Osteoblast (primary cell): ENCODE measurements at regions not wholly inside any gene's neighbourhood (a gene's known extent, or its start where the extent isn't known, plus 50 kb on each side); places are given as distances from the start of the nearest gene placed in this dataset.

Source experiments
- DNase-seq: peaks from one replicate; pipeline ENCODE4 v3.0.0; 2011; ENCODE audit warnings: low spot score, mixed read lengths; ENCODE audit not compliant: insufficient read length; ENCODE audit errors: missing footprints
- H2AFZ ChIP-seq: 2 replicates; pipeline ENCODE4 v1.6.0; 2011; ENCODE audit warnings: mild to moderate bottlenecking, low read length
- H3K27ac ChIP-seq: 2 replicates; pipeline ENCODE4 v1.5.1; 2011; ENCODE audit warnings: mild to moderate bottlenecking, low read depth, low read length, moderate library complexity
- H3K27me3 ChIP-seq: 2 replicates; pipeline ENCODE4 v1.6.0; 2012; ENCODE audit warnings: mild to moderate bottlenecking, control low read depth, inconsistent platforms, low read length, moderate library complexity; ENCODE audit not compliant: insufficient read depth
- H3K36me3 ChIP-seq: 2 replicates; pipeline ENCODE4 v1.5.1; 2011; ENCODE audit warnings: mild to moderate bottlenecking, low read length, control low read depth, moderate library complexity; ENCODE audit not compliant: insufficient read depth
- H3K4me1 ChIP-seq: 2 replicates; pipeline ENCODE4 v1.5.1; 2011; ENCODE audit warnings: mild to moderate bottlenecking, low read length, control low read depth, moderate library complexity; ENCODE audit not compliant: insufficient read depth
- H3K4me2 ChIP-seq: 2 replicates; pipeline ENCODE4 v1.6.0; 2011; ENCODE audit warnings: mild to moderate bottlenecking, low read length; ENCODE audit not compliant: insufficient read depth
- H3K4me3 ChIP-seq: fragments of 200-600 bp; sonication (generic); 3 replicates; pipeline ENCODE4 v1.5.1; 2012; ENCODE audit warnings: mild to moderate bottlenecking, low read length, inconsistent platforms; ENCODE audit not compliant: insufficient read depth
- H3K79me2 ChIP-seq: 2 replicates; pipeline ENCODE4 v1.6.0; 2012; ENCODE audit warnings: mild to moderate bottlenecking, low read length, control low read depth, inconsistent platforms; ENCODE audit not compliant: insufficient read depth
- H3K9me3 ChIP-seq: 2 replicates; pipeline ENCODE4 v1.5.1; 2011; ENCODE audit warnings: low read depth, low read length, control low read depth
- H4K20me1 ChIP-seq: 2 replicates; pipeline ENCODE4 v1.6.0; 2012; ENCODE audit warnings: mild to moderate bottlenecking, low read length, control low read depth; ENCODE audit not compliant: insufficient read depth
- CTCF ChIP-seq: IDR thresholded peaks from 2 replicates; pipeline ENCODE4 v1.5.1; 2011; ENCODE audit warnings: mild to moderate bottlenecking, low read depth, low read length, moderate library complexity; ENCODE audit errors: extremely low read depth

GRCh38 chr3:72692990-72693389 lies 155.3 kb downstream of the SHQ1 start:
- Histone ChIP-seq H3K27ac (no peak overlapping the region), H3K27me3 (peaks cover 18% of the 10 kb centered on the region), H3K36me3 (no peaks in the 10 kb centered on the region), H2AFZ (no peak overlapping the region), H3K4me1 (no peaks in the 10 kb centered on the region), H3K9me3 (no peaks in the 10 kb centered on the region), H4K20me1 (no peaks in the 10 kb centered on the region), H3K79me2 (no peaks in the 10 kb centered on the region), H3K4me2 (no peak overlapping the region), H3K4me3 (no peak overlapping the region)
- no peak for DNase-seq
- no peak for TF ChIP-seq CTCF

GRCh38 chr3:72690629-72691028 lies 157.6 kb downstream of the SHQ1 start:
- H3K4me3 ChIP-seq, result no peak overlapping the region
- no peaks in the 10 kb centered on the region for H3K36me3 ChIP-seq
- TF ChIP-seq CTCF, result no peak
- no peak overlapping the region for H3K27ac ChIP-seq
- H2AFZ ChIP-seq, result no peak overlapping the region
- H3K4me2 ChIP-seq, result no peak overlapping the region
- no peaks in the 10 kb centered on the region for H4K20me1 ChIP-seq
- no peak for DNase-seq
- no peaks in the 10 kb centered on the region for H3K4me1 ChIP-seq
- no peaks in the 10 kb centered on the region for H3K79me2 ChIP-seq
- no peaks in the 10 kb centered on the region for H3K9me3 ChIP-seq
- H3K27me3 ChIP-seq, result peaks cover 4% of the 10 kb centered on the region

GRCh38 chr3:72682936-72683452 lies 165.3 kb downstream of the SHQ1 start:
- no peaks in the 10 kb centered on the region for H3K4me1 ChIP-seq
- no peaks in the 10 kb centered on the region for H3K79me2 ChIP-seq
- H4K20me1 ChIP-seq, result no peaks in the 10 kb centered on the region
- H3K27me3 ChIP-seq, result peaks cover 28% of the 10 kb centered on the region
- no peak for DNase-seq
- H2AFZ ChIP-seq, result no peak overlapping the region
- TF ChIP-seq CTCF, result no peak
- H3K9me3 ChIP-seq, result no peaks in the 10 kb centered on the region
- H3K36me3 ChIP-seq, result no peaks in the 10 kb centered on the region
- no peak overlapping the region for H3K4me2 ChIP-seq
- H3K27ac ChIP-seq, result no peak overlapping the region
- no peak overlapping the region for H3K4me3 ChIP-seq

- H3K4me1 ChIP-seq, result no peaks in the 10 kb centered on the region
- H3K79me2 ChIP-seq, result no peaks in the 10 kb centered on the region
- H3K36me3 ChIP-seq, result no peaks in the 10 kb centered on the region
- TF ChIP-seq CTCF, result no peak
- H3K4me2 ChIP-seq, result no peak overlapping the region
- no peak for DNase-seq
- H2AFZ ChIP-seq, result no peak overlapping the region
- H3K27me3 ChIP-seq, result peaks cover 28% of the 10 kb centered on the region
- no peak overlapping the region for H3K4me3 ChIP-seq
- H4K20me1 ChIP-seq, result no peaks in the 10 kb centered on the region
- no peak overlapping the region for H3K27ac ChIP-seq
- H3K9me3 ChIP-seq, result no peaks in the 10 kb centered on the region
These were observed 166.6 kb downstream of the SHQ1 start for GRCh38 chr3:72681598-72681997.
